Liver (tissue), 8 donors: ENCODE measurements at regions not wholly inside any gene's neighbourhood (a gene's known extent, or its start where the extent isn't known, plus 50 kb on each side); places are given as distances from the start of the nearest gene placed in this dataset.

ENCODE experiments used
- DNase-seq: peaks from one replicate; pipeline ENCODE4 v3.0.0-alpha.2; 2017; ENCODE audit warnings: low spot score
- H3K27ac ChIP-seq, 2 donors: one replicate each; pipeline ENCODE4 v1.7.0; 2013; ENCODE audit warnings: inconsistent platforms in 2 of 2, low read length in 2 of 2, control low read depth in 1 of 2, low read depth in 1 of 2, mild to moderate bottlenecking in 1 of 2
- H3K27me3 ChIP-seq, 4 donors: one replicate each; pipeline versions ENCODE4 v1.6.1 to v1.7.0; 2013; ENCODE audit warnings: low read length in 3 of 4, inconsistent platforms in 1 of 4, mild to moderate bottlenecking in 1 of 4, moderate library complexity in 1 of 4; ENCODE audit not compliant: control insufficient read depth in 4 of 4, insufficient read depth in 4 of 4
- H3K36me3 ChIP-seq, 4 donors: one replicate each; pipeline versions ENCODE4 v1.6.1 to v1.7.0; 2013; ENCODE audit warnings: low read length in 3 of 4, mild to moderate bottlenecking in 3 of 4, low read depth in 1 of 4, moderate library complexity in 1 of 4; ENCODE audit not compliant: control insufficient read depth in 4 of 4, insufficient read depth in 3 of 4
- H3K4me1 ChIP-seq, 4 donors: one replicate each; pipeline versions ENCODE4 v1.6.1 to v1.7.0; 2013; ENCODE audit warnings: low read length in 3 of 4, mild to moderate bottlenecking in 3 of 4, moderate library complexity in 1 of 4; ENCODE audit not compliant: control insufficient read depth in 4 of 4, insufficient read depth in 4 of 4
- H3K4me3 ChIP-seq, 3 donors: one replicate each; pipeline versions ENCODE4 v1.6.1 to v1.7.0; 2013; ENCODE audit warnings: low read length in 3 of 3, control low read depth in 1 of 3, low read depth in 1 of 3, mild to moderate bottlenecking in 1 of 3
- H3K9ac ChIP-seq, 2 donors: one replicate each; pipeline ENCODE4 v1.7.0; 2013; ENCODE audit warnings: low read length in 2 of 2, mild to moderate bottlenecking in 2 of 2, moderate library complexity in 2 of 2, control low read depth in 1 of 2, low read depth in 1 of 2
- H3K9me3 ChIP-seq, 4 donors: one replicate each; pipeline versions ENCODE4 v1.6.1 to v1.7.0; 2013; ENCODE audit warnings: low read length in 3 of 4; ENCODE audit not compliant: control insufficient read depth in 4 of 4
- CTCF ChIP-seq: fragments of 150-350 bp; IDR thresholded peaks from 2 replicates; pipeline ENCODE4 v1.5.1; 2017; ENCODE audit warnings: improper control_type of control experiment, low read depth, low read length; ENCODE audit not compliant: missing input control
- FOXA2 ChIP-seq: IDR thresholded peaks from 2 replicates; pipeline ENCODE4 v1.6.1; 2016; ENCODE audit warnings: antibody characterized with exemption
- GABPA ChIP-seq, 2 donors: IDR thresholded peaks in 1 of 2; conservative IDR thresholded peaks in 1 of 2; 2 replicates each; pipeline ENCODE4 v1.6.1; 2016; ENCODE audit warnings: antibody characterized with exemption in 2 of 2, mild to moderate bottlenecking in 1 of 2, moderate library complexity in 1 of 2
- HNF4A ChIP-seq, 2 donors: conservative IDR thresholded peaks; 2 replicates each; pipeline ENCODE4 v1.6.1; 2016; ENCODE audit warnings: antibody characterized with exemption in 2 of 2, mild to moderate bottlenecking in 2 of 2
- HNF4G ChIP-seq: IDR thresholded peaks from 2 replicates; pipeline ENCODE4 v1.6.1; 2016; ENCODE audit warnings: antibody characterized with exemption
- JUND ChIP-seq, 2 donors: IDR thresholded peaks; 2 replicates each; pipeline ENCODE4 v1.6.1; 2016; ENCODE audit warnings: antibody characterized with exemption in 2 of 2
- NR2F2 ChIP-seq: IDR thresholded peaks from 2 replicates; pipeline ENCODE4 v1.6.1; 2016; ENCODE audit warnings: antibody characterized with exemption
- RAD21 ChIP-seq, 2 donors: IDR thresholded peaks; 2 replicates each; pipeline ENCODE4 v1.6.1; 2016; ENCODE audit warnings: antibody characterized with exemption in 2 of 2, mild to moderate bottlenecking in 2 of 2
- SP1 ChIP-seq: IDR thresholded peaks from 2 replicates; pipeline ENCODE4 v1.6.1; 2018; ENCODE audit warnings: antibody characterized with exemption, mild to moderate bottlenecking
- TAF1 ChIP-seq: conservative IDR thresholded peaks from 2 replicates; pipeline ENCODE4 v1.6.1; 2016; ENCODE audit warnings: antibody characterized with exemption, mild to moderate bottlenecking
- ZBTB33 ChIP-seq: IDR thresholded peaks from 2 replicates; pipeline ENCODE4 v1.6.1; 2016; ENCODE audit warnings: antibody characterized with exemption
- WGBS: extraction: QIAGEN DNeasy Blood & Tissue Kit; methylation state at CpG from one replicate; pipeline ENCODE4 v1.1.7; 2013; 5-methylcytosine and 5-hydroxymethylcytosine counted together
- TF ChIP-seq, protein P1 (sequence below): IDR thresholded peaks from 2 replicates; pipeline ENCODE4 v1.6.1; 2016; ENCODE audit warnings: antibody characterized with exemption
- TF ChIP-seq, protein P2 (sequence below): IDR thresholded peaks from 2 replicates; pipeline ENCODE4 v1.6.1; 2016; ENCODE audit warnings: antibody characterized with exemption, mild to moderate bottlenecking
- donor health status: healthy.
- donor health status: healthy.
- donor health status: healthy.
- donor health status: healthy.
- donor health status: healthy.

- Histone ChIP-seq H3K4me1 (no peaks in the 10 kb centered on the region), H3K36me3 (no peaks in the 10 kb centered on the region), H3K27me3 (no peaks in the 10 kb centered on the region), H3K9ac (no peak overlapping the region), H3K4me3 (no peak overlapping the region), H3K27ac (peak overlapping the region in 1 of 2 donors; percentile 25), H3K9me3 (no peaks in the 10 kb centered on the region)
- TF ChIP-seq, protein P1, sequence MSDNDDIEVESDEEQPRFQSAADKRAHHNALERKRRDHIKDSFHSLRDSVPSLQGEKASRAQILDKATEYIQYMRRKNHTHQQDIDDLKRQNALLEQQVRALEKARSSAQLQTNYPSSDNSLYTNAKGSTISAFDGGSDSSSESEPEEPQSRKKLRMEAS: no peak
- no peak for TF ChIP-seq GABPA (IDR thresholded peaks at IDR 0.05 in 1 of 2, conservative IDR thresholded peaks at IDR 0.05 in 1 of 2)
- no peak for TF ChIP-seq SP1
- TF ChIP-seq FOXA2: no peak
- TF ChIP-seq RAD21 (IDR thresholded peaks at IDR 0.05): no peak
- no peak for TF ChIP-seq HNF4G
- TF ChIP-seq, protein P2, sequence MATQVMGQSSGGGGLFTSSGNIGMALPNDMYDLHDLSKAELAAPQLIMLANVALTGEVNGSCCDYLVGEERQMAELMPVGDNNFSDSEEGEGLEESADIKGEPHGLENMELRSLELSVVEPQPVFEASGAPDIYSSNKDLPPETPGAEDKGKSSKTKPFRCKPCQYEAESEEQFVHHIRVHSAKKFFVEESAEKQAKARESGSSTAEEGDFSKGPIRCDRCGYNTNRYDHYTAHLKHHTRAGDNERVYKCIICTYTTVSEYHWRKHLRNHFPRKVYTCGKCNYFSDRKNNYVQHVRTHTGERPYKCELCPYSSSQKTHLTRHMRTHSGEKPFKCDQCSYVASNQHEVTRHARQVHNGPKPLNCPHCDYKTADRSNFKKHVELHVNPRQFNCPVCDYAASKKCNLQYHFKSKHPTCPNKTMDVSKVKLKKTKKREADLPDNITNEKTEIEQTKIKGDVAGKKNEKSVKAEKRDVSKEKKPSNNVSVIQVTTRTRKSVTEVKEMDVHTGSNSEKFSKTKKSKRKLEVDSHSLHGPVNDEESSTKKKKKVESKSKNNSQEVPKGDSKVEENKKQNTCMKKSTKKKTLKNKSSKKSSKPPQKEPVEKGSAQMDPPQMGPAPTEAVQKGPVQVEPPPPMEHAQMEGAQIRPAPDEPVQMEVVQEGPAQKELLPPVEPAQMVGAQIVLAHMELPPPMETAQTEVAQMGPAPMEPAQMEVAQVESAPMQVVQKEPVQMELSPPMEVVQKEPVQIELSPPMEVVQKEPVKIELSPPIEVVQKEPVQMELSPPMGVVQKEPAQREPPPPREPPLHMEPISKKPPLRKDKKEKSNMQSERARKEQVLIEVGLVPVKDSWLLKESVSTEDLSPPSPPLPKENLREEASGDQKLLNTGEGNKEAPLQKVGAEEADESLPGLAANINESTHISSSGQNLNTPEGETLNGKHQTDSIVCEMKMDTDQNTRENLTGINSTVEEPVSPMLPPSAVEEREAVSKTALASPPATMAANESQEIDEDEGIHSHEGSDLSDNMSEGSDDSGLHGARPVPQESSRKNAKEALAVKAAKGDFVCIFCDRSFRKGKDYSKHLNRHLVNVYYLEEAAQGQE: no peak
- no peak for TF ChIP-seq JUND (IDR thresholded peaks at IDR 0.05)
- TF ChIP-seq HNF4A (conservative IDR thresholded peaks at IDR 0.05): no peak
- TF ChIP-seq ZBTB33: no peak
- no peak for TF ChIP-seq TAF1
- no peak for TF ChIP-seq CTCF
- TF ChIP-seq NR2F2: no peak
- WGBS: 88% methylated on average over 8 of the region's 8 CpGs
- no peak for DNase-seq
Measured at GRCh38 chr7:35386082-35386815, 132.3 kb upstream of the TBX20 start.
